ENCODE measurements at regions not wholly inside any gene's neighbourhood (a gene's known extent, or its start where the extent isn't known, plus 50 kb on each side); places are given as distances from the start of the nearest gene placed in this dataset.

DNA sequence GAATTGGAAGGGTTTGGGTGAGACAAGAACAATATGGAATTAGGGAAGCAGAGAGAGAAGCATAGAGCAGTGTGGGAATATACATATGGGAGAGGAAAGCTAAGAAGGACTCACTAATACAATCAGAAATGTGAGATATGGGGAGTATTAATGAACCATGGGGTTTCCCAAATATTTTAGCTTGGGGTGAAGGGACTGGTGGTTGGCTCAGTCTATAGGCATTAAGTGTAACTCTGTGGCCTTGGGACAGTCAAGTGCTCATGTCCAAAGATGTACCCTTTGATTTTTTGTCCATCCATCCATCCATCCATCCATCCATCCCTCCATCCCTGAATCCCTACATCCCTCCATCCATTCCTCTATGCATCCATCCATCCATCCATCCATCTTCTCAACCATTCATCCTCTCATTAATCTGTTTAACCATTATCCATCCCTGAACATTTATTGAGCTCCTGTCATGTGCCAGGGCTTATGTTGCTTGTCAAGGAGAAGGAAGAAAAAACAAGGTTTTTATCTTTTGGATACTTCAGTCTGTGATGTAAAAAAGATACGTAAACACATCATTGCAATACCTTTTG is 263.4 kb upstream of the CHD6 start:
- DNase-seq (ENCODE audit: low read depth): no peak

DNA sequence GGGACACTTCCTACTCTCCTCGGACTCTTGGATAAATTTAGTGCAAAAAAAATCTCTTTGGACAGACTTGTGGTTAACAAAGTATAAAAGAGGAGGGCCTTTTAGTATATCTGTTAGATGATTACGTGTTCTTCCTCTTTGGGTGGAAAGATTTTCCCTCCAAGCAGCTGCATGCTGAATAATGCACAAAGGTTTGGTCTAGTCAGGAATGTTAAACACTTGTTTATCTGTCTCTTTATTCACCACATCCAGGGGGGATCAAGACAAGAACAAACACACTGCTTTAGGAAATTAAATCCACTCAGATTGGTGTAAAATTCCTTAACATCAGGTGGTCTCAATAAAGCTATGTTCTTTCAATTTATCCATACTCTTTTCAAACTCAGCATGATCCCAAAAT is 260.9 kb upstream of the CHD6 start:
- no peak for DNase-seq (ENCODE audit: low read depth)

DNA sequence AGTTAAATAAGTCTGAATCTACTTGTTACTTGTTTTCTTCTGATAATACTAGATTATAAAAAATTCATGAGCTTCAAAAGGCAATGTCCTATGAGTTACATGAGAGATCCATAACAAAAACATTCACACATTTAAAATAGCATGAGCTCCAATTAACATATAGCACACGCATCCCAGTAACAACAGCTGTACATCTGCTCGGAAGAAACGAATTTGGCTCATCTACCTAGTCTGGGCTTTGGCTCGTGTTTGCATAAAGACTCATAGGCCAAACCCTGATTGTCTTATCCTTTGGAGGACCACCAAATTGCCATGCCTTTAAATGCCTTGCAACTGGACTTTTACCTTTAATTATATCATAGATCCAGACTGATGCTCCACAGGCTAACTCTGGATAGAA is 259.7 kb upstream of the CHD6 start:
- no peak for DNase-seq (ENCODE audit: low read depth)

DNA sequence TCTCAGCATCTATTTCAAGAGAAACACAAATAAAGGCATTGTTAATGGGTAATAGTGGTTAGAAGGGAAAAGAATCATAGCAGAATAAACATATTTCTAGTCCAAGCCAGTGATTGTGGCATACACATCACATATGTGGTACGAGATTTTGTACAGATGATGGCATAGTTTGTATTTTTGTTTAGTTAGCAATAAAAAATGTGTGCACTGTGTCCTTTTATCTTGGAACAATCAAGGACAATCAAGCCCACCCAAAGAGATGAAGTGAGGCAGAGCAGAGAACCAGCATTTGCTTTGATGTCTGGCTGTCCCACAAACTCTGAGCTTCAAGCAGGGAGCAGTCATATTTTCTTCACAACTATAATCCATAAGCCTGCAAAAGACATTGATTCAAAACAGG is 256.5 kb upstream of the CHD6 start:
- no peak for DNase-seq (ENCODE audit: low read depth)

DNA sequence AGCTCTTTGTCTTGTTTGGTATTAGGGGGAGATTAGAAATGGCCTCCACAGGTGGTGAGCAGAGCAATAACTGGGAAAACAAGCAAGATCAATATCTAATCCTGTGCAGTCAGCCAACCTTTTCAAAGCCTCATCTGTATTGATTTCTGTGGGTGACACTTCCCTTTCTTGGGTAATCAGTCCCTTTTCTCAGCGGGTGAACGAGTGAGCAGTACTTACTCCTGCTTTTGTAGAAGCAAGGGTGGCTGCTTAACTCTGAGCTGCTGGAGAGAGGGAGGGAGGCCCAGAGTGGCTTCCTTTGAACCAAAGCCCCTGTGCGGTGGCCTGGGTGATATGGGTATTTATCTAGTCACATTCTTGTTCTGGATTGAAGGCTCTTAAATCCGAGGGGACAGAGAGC is 254.8 kb upstream of the CHD6 start:
- no peak for DNase-seq (ENCODE audit: low read depth)

DNA sequence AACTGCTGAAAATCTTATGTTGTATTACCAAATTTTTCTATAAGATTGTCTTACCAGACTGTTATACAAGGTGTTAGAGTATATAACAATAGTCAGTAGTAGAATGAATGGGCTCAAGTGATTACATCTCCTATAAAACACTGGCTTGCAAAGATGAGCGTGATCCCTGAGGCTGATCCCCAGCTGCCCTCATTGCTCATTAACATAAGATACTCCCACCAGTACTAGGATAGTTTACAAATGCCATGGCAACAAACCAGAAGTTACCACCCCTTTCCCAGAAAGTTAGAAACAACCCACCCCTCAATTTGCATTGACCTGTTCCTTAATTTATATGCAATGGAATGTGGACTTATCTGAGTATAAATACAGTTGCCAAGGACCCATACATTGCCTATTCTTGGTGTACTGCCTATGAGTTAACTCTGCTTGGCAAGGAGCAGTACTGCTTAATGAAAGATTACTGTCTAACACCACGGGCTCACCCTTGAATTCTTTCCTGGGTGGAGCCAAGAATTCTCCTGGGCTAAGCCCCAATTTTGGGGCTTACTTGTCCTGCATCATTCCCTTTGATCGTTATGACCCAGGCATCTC is 252.8 kb upstream of the CHD6 start:
- no peak for DNase-seq (ENCODE audit: low read depth)

DNA sequence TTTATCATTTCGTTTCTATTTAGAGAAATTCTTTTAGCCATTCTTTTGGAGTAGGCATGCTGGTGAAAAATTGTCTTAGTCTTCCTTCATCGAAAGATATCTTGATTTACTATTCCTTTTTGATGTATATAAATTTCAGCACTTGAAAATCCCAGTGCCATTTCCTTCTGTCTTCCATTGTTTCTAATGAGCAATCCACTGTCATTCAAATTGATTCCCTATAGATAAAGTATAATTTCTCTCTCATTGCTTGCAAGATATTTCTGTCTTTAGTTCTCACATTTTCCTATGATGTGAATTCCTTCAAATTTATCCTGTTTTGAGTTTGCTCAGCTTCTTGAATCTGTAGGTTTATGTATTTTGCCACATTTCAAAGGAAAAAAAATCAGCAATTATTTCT is 251.1 kb upstream of the CHD6 start:
- DNase-seq (ENCODE audit: low read depth): no peak

DNA sequence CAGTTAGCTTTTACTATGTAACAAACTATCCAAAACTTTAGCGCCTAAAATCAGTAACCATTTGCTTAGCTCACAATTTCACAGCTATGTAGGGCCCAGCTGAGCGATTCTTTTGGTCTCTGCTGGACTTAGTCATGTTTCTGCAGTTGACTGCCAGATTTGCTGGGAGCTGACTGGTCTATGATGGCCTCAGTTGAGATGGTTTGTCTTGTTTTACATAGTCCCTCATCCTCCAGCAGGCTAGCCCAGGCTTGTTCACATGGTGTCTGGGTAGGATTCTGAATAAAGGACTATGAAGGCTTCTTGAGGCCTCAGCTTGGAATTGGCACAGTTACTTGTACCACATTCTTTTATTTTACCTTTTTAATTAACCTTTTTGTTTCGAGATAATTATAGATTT is 247.8 kb upstream of the CHD6 start:
- no peak for DNase-seq (ENCODE audit: low read depth)

DNA sequence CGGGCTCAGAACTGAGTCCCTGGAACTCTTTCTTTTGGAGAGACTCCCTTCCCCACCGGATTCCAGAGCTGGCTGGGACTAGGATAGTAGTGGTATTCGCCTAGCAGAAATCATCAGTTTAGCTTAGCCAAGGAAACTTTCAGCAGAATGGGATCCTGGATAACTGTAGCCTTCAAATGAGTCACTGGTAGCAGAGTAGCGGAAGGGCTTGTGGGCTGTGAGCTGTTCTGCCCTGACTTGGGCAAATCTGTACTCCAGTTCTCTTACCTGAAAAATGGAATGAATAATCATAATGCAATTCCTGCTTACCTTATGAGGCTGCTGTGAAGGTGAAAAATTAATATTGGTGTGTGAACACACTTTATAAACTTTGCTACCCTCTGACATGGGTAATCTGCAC is 244.3 kb upstream of the CHD6 start:
- DNase-seq (ENCODE audit: low read depth): no peak

DNA sequence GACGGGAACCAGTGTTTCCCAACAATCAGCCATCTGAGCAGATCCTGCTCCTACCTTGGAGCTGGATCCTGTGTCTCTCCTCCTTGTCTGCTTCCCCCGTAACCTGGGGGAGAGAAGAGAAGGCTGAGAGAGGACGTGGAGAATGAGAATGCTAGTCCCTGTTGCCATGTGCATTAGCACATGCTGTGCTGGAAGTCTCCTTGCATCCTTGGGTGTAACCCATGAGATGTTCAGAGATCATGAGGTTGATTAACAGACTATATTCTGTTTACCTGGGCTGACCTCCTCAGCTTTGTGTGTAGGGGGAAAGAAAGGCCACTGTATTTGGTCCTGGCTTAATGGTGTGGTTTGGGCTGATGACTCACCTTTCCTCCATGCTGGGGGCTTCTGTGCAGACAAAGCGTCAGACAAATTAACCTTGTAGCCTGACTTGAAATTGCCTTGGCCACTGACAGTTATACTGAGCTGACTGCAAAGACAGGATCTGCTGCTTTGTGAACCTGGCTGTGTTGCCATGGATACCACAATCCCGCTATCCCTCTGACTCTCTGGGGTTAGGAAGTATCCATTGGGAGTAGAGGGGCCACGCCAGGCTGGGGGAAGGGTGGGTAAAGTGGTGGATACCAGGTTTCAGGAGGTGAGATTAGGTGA is 243.7 kb upstream of the CHD6 start:
- no peak for DNase-seq (ENCODE audit: low read depth)

DNA sequence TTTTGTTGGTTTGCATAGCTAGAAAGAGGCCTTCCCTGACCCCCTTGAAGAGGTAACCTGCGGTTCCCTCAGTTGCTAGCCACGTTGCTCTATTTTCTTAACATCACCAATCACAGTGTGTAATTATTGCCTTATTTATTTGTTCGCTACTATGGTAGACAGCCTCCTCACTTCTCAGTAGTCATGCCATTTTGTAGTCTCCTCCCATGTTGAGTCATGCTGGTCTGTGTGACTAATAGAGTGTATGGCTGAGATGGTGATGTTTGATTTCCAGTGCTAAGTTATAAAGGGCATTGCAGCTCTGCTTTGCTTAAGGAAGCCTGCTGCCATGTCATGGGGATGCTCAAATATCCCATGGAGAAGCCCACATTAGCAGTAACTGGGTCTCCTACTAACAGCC is 236.6 kb upstream of the CHD6 start:
- no peak for DNase-seq (ENCODE audit: low read depth)

DNA sequence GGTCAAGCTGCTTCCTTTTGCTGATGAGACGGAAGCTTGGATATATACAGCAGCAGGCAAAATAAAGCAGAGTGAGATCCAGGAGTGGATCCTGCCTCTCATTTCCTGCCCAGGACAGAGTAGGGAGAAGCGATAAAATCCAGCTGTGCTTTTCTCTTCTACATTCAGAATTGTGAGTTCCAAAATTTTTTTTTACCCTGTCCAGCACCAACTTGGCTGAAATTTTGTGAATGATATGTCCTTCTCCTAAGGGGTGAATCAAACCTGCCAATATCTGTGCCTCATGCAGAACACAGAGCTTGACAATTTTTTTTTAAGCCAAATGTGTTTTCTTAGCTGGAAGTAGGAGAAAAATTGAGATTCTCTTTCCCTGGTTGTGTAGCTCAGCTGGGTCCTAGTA is 235.6 kb upstream of the CHD6 start:
- no peak for DNase-seq (ENCODE audit: low read depth)

DNA sequence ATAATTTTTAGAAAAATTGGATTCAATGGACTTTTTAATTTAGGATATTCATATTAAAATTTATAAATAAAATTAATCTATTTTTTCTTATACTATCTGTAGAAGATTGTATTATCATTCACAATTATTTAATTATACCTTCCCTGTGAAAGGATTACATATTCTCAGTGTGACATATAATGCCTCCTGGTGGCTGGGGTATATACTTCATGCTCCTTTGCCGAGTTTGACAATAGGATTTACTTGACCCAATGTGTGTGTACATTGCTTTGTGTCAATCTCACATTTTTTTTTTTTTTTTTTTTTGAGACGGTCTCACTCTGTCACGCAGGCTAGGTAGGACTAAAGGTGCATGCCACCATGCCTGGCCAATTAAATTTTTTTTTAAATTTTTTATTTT is 230.0 kb upstream of the CHD6 start:
- DNase-seq (ENCODE audit: low read depth): no peak

DNA sequence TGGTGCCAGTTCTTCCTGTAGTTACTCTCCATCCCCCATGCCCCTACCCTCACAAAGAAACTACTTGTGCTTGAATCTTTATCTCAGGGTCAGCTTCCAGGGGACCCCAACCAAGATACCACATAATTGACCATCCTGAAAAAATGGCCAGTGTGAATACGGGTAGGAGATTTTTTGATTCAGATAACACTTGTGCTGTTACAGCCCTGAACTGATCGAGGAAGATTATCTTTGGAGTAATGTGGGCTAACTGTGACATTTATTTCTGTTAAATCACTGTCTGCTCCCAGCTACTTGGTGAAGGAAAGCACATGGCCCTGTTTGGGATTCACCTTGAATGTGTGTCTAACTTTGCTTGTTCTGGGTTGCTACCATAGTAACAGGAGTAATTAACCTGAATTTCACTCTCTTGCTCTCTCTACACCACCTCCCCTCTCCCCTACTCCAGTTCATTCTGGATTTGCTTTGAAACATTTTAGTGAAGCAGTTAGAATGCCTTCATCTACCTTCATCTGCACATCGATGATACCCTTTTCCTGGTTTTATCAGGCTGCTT is 219.6 kb upstream of the CHD6 start:
- DNase-seq (ENCODE audit: low read depth): no peak

DNA sequence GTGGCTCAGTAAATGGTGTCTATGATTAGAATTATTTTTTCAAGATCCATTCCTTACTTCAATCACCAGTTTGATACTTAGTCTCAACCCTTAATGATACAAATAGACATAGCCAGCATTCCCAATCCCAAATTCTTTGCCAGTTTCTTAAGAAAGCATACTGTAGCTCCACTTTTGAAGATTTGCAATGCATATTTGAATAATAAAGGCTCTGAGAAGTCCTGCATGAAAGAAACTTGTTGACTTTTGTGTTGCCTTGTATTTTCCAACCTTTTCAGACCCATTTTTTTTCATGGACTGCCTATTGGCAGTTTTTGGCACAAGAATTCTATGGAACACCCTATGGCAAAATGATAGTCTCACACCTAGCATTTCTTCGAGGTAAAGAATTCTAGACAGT is 215.6 kb upstream of the CHD6 start:
- DNase-seq (ENCODE audit: low read depth): no peak

DNA sequence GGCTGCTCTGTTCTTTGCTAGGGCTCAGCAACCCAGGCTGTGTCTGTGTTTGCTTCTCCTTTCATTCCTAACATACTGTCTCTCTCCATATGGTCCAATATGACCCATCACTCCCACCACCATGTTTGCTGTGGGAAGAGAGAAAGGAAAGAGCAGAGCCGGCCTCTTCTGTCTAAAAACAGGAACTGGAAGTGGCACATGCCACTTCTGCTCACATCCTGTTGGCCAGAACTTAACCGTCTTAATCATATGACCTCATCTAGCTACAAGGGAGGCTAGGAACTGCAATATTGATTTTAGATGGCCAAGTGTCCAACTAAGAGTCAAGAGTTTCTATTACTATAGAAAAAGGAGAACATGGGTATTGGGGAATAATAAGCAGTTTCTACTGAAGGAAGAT is 212.5 kb upstream of the CHD6 start:
- no peak for DNase-seq (ENCODE audit: low read depth)

DNA sequence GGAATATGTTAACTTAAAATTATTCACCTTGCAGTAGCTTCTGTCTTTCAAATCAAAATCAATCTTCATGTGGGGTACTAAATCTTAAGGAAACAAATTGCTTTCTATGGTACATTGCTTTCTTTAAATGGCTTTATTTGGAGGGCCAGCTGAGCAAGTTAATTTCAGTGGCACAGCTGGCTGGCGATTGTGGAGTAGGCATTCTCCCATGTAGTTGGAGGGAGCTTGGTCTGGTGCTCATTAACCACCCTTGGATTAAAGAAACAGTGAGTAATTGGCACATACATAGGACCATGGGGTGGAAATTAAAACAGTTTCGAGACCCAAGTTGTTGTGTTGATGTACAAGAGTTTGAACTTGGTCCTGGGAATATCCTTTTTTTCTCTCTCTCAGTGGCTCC is 201.3 kb upstream of the CHD6 start:
- no peak for DNase-seq (ENCODE audit: low read depth)

DNA sequence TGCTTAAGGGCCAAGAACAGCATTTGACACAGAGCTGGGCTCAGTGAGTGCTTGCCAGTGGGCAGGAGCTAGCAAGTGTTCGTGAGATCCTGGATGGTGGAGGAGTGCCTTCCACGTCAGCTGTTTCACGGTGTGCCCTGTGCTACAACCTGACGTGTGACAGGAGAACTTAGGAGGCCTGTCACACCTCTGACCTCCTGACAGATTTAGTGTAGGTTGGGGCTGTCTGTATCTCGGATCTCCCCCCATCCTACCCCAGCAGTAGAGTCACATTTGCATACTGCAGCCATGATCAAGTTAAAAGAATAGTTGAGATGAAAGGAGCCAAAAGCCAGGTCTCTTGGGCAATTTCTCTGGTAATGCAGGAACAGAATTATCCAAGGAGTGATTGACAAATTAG is 200.8 kb upstream of the CHD6 start:
- no peak for DNase-seq (ENCODE audit: low read depth)

DNA sequence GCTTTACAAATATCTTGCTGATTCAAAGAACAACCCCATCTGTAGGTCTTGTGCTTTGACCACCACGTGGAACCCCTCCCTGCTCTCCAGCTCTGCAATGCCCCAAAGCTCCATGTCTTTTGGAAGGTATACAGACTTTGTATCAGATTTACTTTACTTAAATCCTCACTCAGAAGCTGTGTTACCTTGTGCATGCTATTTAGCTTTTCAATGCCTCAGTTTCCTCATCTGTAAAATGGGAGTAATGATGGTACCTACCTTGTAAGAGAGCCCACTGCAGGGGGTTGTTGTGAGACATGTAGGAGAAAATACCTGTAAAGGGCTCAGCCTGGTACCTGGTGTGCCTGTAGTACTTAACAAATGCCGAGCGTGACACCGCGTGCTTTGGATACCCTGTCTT is 200.2 kb upstream of the CHD6 start:
- DNase-seq (ENCODE audit: low read depth): no peak

DNA sequence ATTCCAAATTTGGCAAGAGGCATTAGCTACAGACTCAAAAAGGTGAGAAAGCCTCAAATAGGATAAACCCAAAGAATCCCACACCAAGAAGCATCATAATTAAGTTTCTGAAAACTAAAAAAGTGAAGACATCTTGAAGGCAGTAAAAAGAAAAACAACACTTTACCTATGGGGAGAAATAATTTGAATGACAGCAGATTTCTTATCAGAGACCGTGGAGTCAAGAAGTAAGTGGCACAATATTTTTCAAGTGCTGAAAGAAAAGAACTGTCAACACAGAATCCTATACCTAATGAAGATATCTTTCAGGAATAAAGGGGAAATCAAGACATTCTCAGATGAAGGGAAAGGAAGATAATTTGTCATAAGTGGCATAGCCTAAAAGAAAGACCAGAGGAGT is 193.3 kb upstream of the CHD6 start:
- DNase-seq (ENCODE audit: low read depth): no peak

DNA sequence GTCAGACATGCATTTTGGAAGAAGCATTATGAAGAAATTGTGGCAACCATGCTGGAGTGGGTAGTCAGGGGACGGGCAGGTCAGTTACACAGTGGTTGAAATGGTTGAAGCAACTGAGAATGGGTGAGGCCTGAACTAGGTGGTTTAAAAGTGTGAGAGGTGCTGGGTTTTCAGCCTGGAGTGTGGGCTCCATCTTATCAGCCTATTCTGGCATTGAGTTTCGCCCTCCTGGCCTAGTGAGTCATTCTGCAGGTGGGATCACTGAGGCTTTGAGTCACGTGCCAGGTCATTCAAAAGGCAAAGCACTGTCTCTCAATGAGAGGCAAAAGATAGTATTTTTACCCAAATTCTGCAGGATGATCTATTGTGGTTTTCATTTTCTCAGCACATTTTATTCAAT is 181.9 kb upstream of the CHD6 start:
- DNase-seq (ENCODE audit: low read depth): no peak

DNA sequence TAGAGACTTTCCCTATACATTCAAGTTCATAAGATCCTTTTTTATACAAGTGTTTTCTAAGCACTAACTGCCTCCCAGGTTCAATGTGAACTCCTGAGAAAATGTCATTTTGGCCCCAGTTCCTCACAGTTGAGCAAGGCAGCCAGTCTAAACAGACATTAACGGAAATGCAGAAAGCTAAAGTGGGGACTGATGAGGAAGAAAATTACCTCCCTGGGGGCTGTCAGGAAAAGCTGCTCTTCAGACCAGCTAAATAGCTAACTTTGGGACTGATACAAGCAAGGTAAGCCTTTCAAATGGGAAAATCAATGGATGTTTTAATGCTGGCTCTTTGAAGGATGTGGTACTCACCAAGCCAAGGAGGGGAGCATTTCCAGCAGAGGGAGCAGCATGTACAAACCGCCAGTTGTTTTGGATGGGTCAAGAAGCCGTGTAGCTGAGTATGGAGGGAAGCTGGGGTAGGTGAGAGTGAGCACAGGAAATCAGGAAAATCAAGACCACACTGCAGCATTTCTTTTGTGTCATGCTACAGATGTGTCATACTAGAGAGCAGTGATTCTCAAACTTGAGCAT is 180.8 kb upstream of the CHD6 start:
- DNase-seq (ENCODE audit: low read depth): no peak

DNA sequence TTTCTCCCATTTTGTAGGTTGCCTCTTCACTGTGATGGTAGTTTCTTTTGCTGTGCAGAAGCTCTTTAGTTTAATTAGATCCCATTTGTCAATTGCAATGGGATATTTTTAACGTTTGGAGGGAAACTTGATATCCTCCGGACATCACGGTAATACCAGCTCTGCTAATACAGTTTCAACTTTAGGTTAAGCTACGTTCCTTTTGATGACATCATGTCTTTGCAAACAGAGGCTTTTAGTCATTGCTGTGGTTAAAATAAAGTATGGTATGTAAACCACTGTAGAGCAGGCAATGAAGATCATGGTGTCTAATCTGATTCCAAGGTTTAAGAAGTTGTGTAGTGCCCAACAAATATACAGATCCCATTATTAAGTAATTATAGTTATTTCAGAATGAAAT is 168.0 kb upstream of the CHD6 start:
- DNase-seq (ENCODE audit: low read depth): no peak
